K562 (cell line): ENCODE measurements at regions not wholly inside any gene's neighbourhood (a gene's known extent, or its start where the extent isn't known, plus 50 kb on each side); places are given as distances from the start of the nearest gene placed in this dataset.

Experiments used
- ATAC-seq: fragments of 200-7000 bp; cut with Tn5 transposase; 3 replicates; pipeline ENCODE4 v1.9.1; 2020; ENCODE audit warnings: moderate library complexity
- BruUV-seq: library from RNA; stranded (reverse); fragments of 400-500 nt; replicated peaks from 2 replicates; lab custom pipeline; 2021; lab: Mats Ljungman, UMichigan
- CTCF ChIA-PET: fragments of 300-600 bp; formaldehyde crosslinking; extraction: SDS; loops from one replicate; lab custom pipeline; 2021; ENCODE audit warnings: low intra/inter-chr PET ratio; lab: Yijun Ruan, JAX
- POLR2A ChIA-PET: fragments of 300-600, 350-650 bp; sonication (Branson Sonifier 250); formaldehyde crosslinking; extraction: SDS; loops from one replicate; lab custom pipeline; 2021; ENCODE audit warnings: antibody characterized with exemption, inconsistent platforms; lab: Yijun Ruan, JAX
- DNase-seq, 4 experiments: peaks; one replicate each; pipeline versions ENCODE4 v3.0.0 to v3.0.0-alpha.2; 2011 to 2018; ENCODE audit warnings: low spot score in 3 of 4, mixed read lengths in 3 of 4; ENCODE audit errors: extremely low read depth in 1 of 4
- FAIRE-seq: peaks from 2 replicates; lab custom pipeline; 2011; peaks lifted over from hg19 to GRCh38; lab: Jason Lieb, UNC
- H2AFZ ChIP-seq: 2 replicates; pipeline ENCODE4 v1.6.0; 2011; ENCODE audit warnings: low read depth, low read length, control low read depth, inconsistent platforms
- H3K27ac ChIP-seq: fragments of 200-600 bp; 3 replicates; pipeline ENCODE4 v1.8.0; 2011; ENCODE audit warnings: low read depth, mild to moderate bottlenecking, control low read depth, inconsistent platforms, low read length, moderate library complexity, mixed read lengths; ENCODE audit errors: extremely low read depth
- H3K27me3 ChIP-seq, 2 experiments: fragments of 300-600 bp in 1 of 2; 2 replicates in 1 of 2; 3 replicates in 1 of 2; pipeline versions ENCODE4 v1.6.0 to v1.8.0; 2011; ENCODE audit warnings: inconsistent platforms in 2 of 2, low read length in 2 of 2, mild to moderate bottlenecking in 1 of 2, mixed read lengths in 1 of 2, moderate library complexity in 1 of 2; ENCODE audit not compliant: control insufficient read depth in 2 of 2, insufficient read depth in 2 of 2
- H3K36me3 ChIP-seq: fragments of 300-600 bp; 3 replicates; pipeline ENCODE4 v1.8.0; 2011; ENCODE audit warnings: mild to moderate bottlenecking, low read length, inconsistent platforms; ENCODE audit not compliant: control insufficient read depth, insufficient read depth
- H3K4me1 ChIP-seq, 2 experiments: fragments of 200-600 bp in 1 of 2; replicated peaks in 1 of 2; 2 replicates in 1 of 2; 3 replicates in 1 of 2; pipeline versions ENCODE4 v1.5.1 to v1.8.0; 2011; ENCODE audit warnings: inconsistent platforms in 2 of 2, low read length in 2 of 2, mild to moderate bottlenecking in 1 of 2, mixed read lengths in 1 of 2, moderate library complexity in 1 of 2; ENCODE audit not compliant: control insufficient read depth in 2 of 2, insufficient read depth in 2 of 2
- H3K4me2 ChIP-seq: 2 replicates; pipeline ENCODE4 v1.6.1; 2011; ENCODE audit warnings: low read length, control low read depth, inconsistent platforms, mixed read lengths; ENCODE audit not compliant: insufficient read depth
- H3K4me3 ChIP-seq: fragments of 200-600 bp; sonication (generic), shearing (Covaris generic); 2 replicates; pipeline ENCODE4 v1.5.1; 2016; ENCODE audit warnings: control low read depth, inconsistent platforms
- H3K79me2 ChIP-seq: fragments of 200-600 bp; 3 replicates; pipeline ENCODE4 v1.8.0; 2011; ENCODE audit warnings: low read length, inconsistent platforms; ENCODE audit not compliant: control insufficient read depth, insufficient read depth
- H3K9ac ChIP-seq, 2 experiments: 2 replicates each; pipeline versions ENCODE4 v1.6.0 to v1.6.1; 2011; ENCODE audit warnings: low read depth in 2 of 2, low read length in 2 of 2, control low read depth in 1 of 2, inconsistent platforms in 1 of 2, mild to moderate bottlenecking in 1 of 2, mixed read lengths in 1 of 2; ENCODE audit not compliant: insufficient read depth in 1 of 2
- H3K9me1 ChIP-seq: one replicate; pipeline ENCODE4 v1.6.0; 2011; ENCODE audit warnings: inconsistent platforms, mild to moderate bottlenecking, low read length, moderate library complexity; ENCODE audit not compliant: control insufficient read depth, insufficient read depth
- H3K9me3 ChIP-seq: replicated peaks from 2 replicates; pipeline ENCODE4 v1.5.1; 2011; ENCODE audit warnings: low read depth, low read length, inconsistent platforms; ENCODE audit not compliant: control insufficient read depth, insufficient read depth
- H4K20me1 ChIP-seq: replicated peaks from 2 replicates; pipeline ENCODE4 v1.6.1; 2011; ENCODE audit warnings: low read length, inconsistent platforms, mixed read lengths; ENCODE audit not compliant: control insufficient read depth, insufficient read depth
- ATF7 ChIP-seq: fragments of 450-650 bp; IDR thresholded peaks from 2 replicates; pipeline ENCODE4 v1.7.1; 2014; ENCODE audit warnings: mild to moderate bottlenecking, moderate library complexity
- DEAF1 ChIP-seq: fragments of 450-650 bp; formaldehyde crosslinking; IDR thresholded peaks from 2 replicates; pipeline ENCODE4 v1.4.0; 2020; ENCODE audit warnings: mild to moderate bottlenecking, moderate library complexity
- EGR1 ChIP-seq: fragments of 450-650 bp; conservative IDR thresholded peaks from 2 replicates; pipeline ENCODE4 v1.6.1; 2017; ENCODE audit warnings: mild to moderate bottlenecking
- ELF2 ChIP-seq: fragments of 250-450 bp; sonication (Bioruptor Pico); IDR thresholded peaks from 2 replicates; pipeline ENCODE4 v1.5.0; 2021; ENCODE audit warnings: mild to moderate bottlenecking
- HNRNPLL ChIP-seq: fragments of 200-400 bp; formaldehyde crosslinking; IDR thresholded peaks from 2 replicates; pipeline ENCODE4 v1.6.1; 2017; ENCODE audit warnings: low read length, low read depth, mild to moderate bottlenecking; ENCODE audit not compliant: poor library complexity, severe bottlenecking
- ILF3 ChIP-seq: fragments of 450-650 bp; IDR thresholded peaks from 2 replicates; pipeline ENCODE4 v1.6.1; 2018; ENCODE audit warnings: antibody characterized with exemption, mild to moderate bottlenecking, moderate library complexity, borderline replicate concordance
- RERE ChIP-seq: sonication (generic); formaldehyde crosslinking; IDR thresholded peaks from 2 replicates; pipeline ENCODE4 v1.8.0; 2023; ENCODE audit warnings: missing genetic modification reagents, mild to moderate bottlenecking, borderline replicate concordance
- TCF7L2 ChIP-seq: fragments of 150-350 bp; IDR thresholded peaks from 2 replicates; pipeline ENCODE4 v1.6.1; 2016; ENCODE audit warnings: low read depth, mild to moderate bottlenecking, low read length, moderate library complexity
- YBX1 ChIP-seq: fragments of 450-650 bp; IDR thresholded peaks from 2 replicates; pipeline ENCODE4 v1.7.1; 2016; ENCODE audit warnings: mild to moderate bottlenecking
- ZFP30 ChIP-seq: fragments of 250-450 bp; sonication (Bioruptor Pico); IDR thresholded peaks from 2 replicates; pipeline ENCODE4 v1.8.0; 2022; ENCODE audit warnings: moderate library complexity, mild to moderate bottlenecking, inconsistent platforms, borderline replicate concordance
- WGBS: fragments of 100-300 bp; shearing (Covaris generic); methylation state at CpG from one replicate; pipeline ENCODE4 v1.1.6; 2016; ENCODE audit warnings: low coverage, mixed read lengths; ENCODE audit not compliant: insufficient coverage; ENCODE audit errors: missing lambda C conversion rate; 5-methylcytosine and 5-hydroxymethylcytosine counted together
- in situ Hi-C: fragments of 300-500 bp; cut with MboI; formaldehyde crosslinking; loops from 4 replicates; pipeline ENCODE4 v1.15.0; 2018; ENCODE audit warnings: inconsistent platforms, mixed read lengths
- intact Hi-C: fragments of 100-400 bp; cut with micrococcal nuclease; formaldehyde crosslinking; loops from 2 replicates; pipeline ENCODE4 v1.14.2; 2022
- TF ChIP-seq, protein P1 (sequence below), 2 experiments: fragments of 450-650 bp; IDR thresholded peaks; 2 replicates each; pipeline ENCODE4 v1.6.1; 2016

GRCh38 chr18:69226971-69227370, 173.7 kb upstream of the DOK6 start:
- no peak for FAIRE-seq
- no TSS peak for BruUV-seq
- Histone ChIP-seq H4K20me1 (no peaks in the 10 kb centered on the region), H3K9me1 (no peaks in the 10 kb centered on the region), H3K27ac (no peak overlapping the region), H3K4me3 (no peak overlapping the region)
- no peak for TF ChIP-seq DEAF1
- no peak for TF ChIP-seq ATF7
- no peak for TF ChIP-seq TCF7L2
- TF ChIP-seq RERE, result no peak
- TF ChIP-seq, protein P1, sequence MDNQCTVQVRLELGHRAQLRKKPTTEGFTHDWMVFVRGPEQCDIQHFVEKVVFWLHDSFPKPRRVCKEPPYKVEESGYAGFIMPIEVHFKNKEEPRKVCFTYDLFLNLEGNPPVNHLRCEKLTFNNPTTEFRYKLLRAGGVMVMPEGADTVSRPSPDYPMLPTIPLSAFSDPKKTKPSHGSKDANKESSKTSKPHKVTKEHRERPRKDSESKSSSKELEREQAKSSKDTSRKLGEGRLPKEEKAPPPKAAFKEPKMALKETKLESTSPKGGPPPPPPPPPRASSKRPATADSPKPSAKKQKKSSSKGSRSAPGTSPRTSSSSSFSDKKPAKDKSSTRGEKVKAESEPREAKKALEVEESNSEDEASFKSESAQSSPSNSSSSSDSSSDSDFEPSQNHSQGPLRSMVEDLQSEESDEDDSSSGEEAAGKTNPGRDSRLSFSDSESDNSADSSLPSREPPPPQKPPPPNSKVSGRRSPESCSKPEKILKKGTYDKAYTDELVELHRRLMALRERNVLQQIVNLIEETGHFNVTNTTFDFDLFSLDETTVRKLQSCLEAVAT (IDR thresholded peaks at IDR 0.05), result no peak
- no peak for TF ChIP-seq ILF3
- TF ChIP-seq ZFP30 (CRISPR knock-in tag), result no peak
- TF ChIP-seq ELF2 (CRISPR knock-in tag), result no peak
- TF ChIP-seq YBX1, result no peak
- TF ChIP-seq HNRNPLL, result no peak
- no peak for TF ChIP-seq EGR1
- TF ChIP-seq, all 486 proteins: peak for 0
- CTCF ChIA-PET, result no interaction called here
- no peaks in the 10 kb centered on the region for H3K79me2 ChIP-seq
- intact Hi-C loops, result no loop called here
- WGBS, result 0% methylated on average over 1 of the region's 1 CpG
- no peak overlapping the region for H3K9ac ChIP-seq
- in situ Hi-C loops, result no loop called here
- no peak overlapping the region for H2AFZ ChIP-seq
- no peaks in the 10 kb centered on the region for H3K36me3 ChIP-seq
- no peak for ATAC-seq
- H3K9me3 ChIP-seq, result no peaks in the 10 kb centered on the region
- POLR2A ChIA-PET, result no interaction called here
- H3K4me1 ChIP-seq, result no peaks in the 10 kb centered on the region
- no peak for DNase-seq
- H3K4me2 ChIP-seq, result no peak overlapping the region
- H3K27me3 ChIP-seq, result no peaks in the 10 kb centered on the region
